Naive thymus-derived CD4-positive, alpha-beta T cell (primary cell): ENCODE measurements at regions not wholly inside any gene's neighbourhood (a gene's known extent, or its start where the extent isn't known, plus 50 kb on each side); places are given as distances from the start of the nearest gene placed in this dataset.

Experiments
- ATAC-seq: fragments of 150-1000 bp; cut with Tn5 transposase; 2 replicates; pipeline ENCODE4 v1.10.0; 2021; ENCODE audit warnings: mild to moderate bottlenecking, moderate library complexity
- CTCF ChIA-PET: fragments of 350-600 bp; sonication (Branson Sonifier 250); formaldehyde crosslinking; loops from one replicate; lab custom pipeline; 2021; ENCODE audit warnings: antibody characterized with exemption; lab: Charles Lee
- POLR2A ChIA-PET: fragments of 350-600 bp; sonication (Branson Sonifier 250); formaldehyde crosslinking; loops from one replicate; lab custom pipeline; 2021; ENCODE audit warnings: antibody characterized with exemption, inconsistent platforms; lab: Charles Lee
- DNase-seq, 9 donors: peaks; one replicate each; pipeline versions ENCODE4 v3.0.0 to v3.0.0-alpha.2; 2020 to 2022; ENCODE audit warnings: mixed read lengths in 1 of 9
- H3K27ac ChIP-seq: one replicate; pipeline ENCODE4 v1.7.0; 2013; ENCODE audit warnings: mild to moderate bottlenecking, low read depth, low read length, moderate library complexity
- H3K27me3 ChIP-seq, 2 donors: one replicate each; pipeline ENCODE4 v1.7.0; 2013; ENCODE audit warnings: low read length in 2 of 2, mild to moderate bottlenecking in 2 of 2, moderate library complexity in 2 of 2; ENCODE audit not compliant: control insufficient read depth in 2 of 2, insufficient read depth in 2 of 2
- H3K36me3 ChIP-seq, 3 experiments: 1 replicate in 2 of 3; 2 replicates in 1 of 3; pipeline ENCODE4 v1.7.0; 2013; ENCODE audit warnings: low read length in 3 of 3, mild to moderate bottlenecking in 3 of 3, moderate library complexity in 1 of 3; ENCODE audit not compliant: insufficient read depth in 3 of 3, control insufficient read depth in 2 of 3
- H3K4me1 ChIP-seq, 2 donors: one replicate each; pipeline ENCODE4 v1.7.0; 2013; ENCODE audit warnings: low read length in 2 of 2, mild to moderate bottlenecking in 2 of 2, moderate library complexity in 1 of 2; ENCODE audit not compliant: control insufficient read depth in 2 of 2, insufficient read depth in 2 of 2
- H3K4me3 ChIP-seq: 2 replicates; pipeline ENCODE4 v1.7.0; 2013; ENCODE audit warnings: mild to moderate bottlenecking, low read length
- H3K9me3 ChIP-seq, 3 experiments: 1 replicate in 2 of 3; 2 replicates in 1 of 3; pipeline ENCODE4 v1.7.0; 2013; ENCODE audit warnings: low read length in 3 of 3; ENCODE audit not compliant: control insufficient read depth in 2 of 3
- H3K27ac Mint-ChIP-seq, 9 donors: one replicate each; pipeline ENCODE4 v1.8.0; 2020 to 2022; ENCODE audit warnings: mixed read lengths in 9 of 9, mild to moderate bottlenecking in 8 of 9, moderate library complexity in 5 of 9, inconsistent platforms in 2 of 9
- H3K27me3 Mint-ChIP-seq, 5 donors: one replicate each; pipeline ENCODE4 v1.8.0; 2021 to 2022; ENCODE audit warnings: mixed read lengths in 5 of 5, mild to moderate bottlenecking in 1 of 5
- H3K36me3 Mint-ChIP-seq, 5 donors: one replicate each; pipeline ENCODE4 v1.8.0; 2020 to 2022; ENCODE audit warnings: mixed read lengths in 5 of 5, mild to moderate bottlenecking in 3 of 5, inconsistent platforms in 1 of 5
- H3K4me1 Mint-ChIP-seq, 7 donors: one replicate each; pipeline ENCODE4 v1.8.0; 2020 to 2022; ENCODE audit warnings: mixed read lengths in 7 of 7, mild to moderate bottlenecking in 3 of 7, inconsistent platforms in 1 of 7
- H3K4me3 Mint-ChIP-seq, 10 donors: one replicate each; pipeline ENCODE4 v1.8.0; 2020 to 2022; ENCODE audit warnings: mild to moderate bottlenecking in 10 of 10, mixed read lengths in 10 of 10, moderate library complexity in 6 of 10, inconsistent platforms in 2 of 10
- H3K9me3 Mint-ChIP-seq, 11 donors: one replicate each; pipeline ENCODE4 v1.8.0; 2020 to 2022; ENCODE audit warnings: mixed read lengths in 11 of 11, mild to moderate bottlenecking in 4 of 11, inconsistent platforms in 1 of 11, moderate library complexity in 1 of 11
- intact Hi-C, 2 donors: fragments of 100-400 bp; cut with micrococcal nuclease; formaldehyde crosslinking; loops; one replicate each; pipeline ENCODE4 v1.15.1; 2023

DNA sequence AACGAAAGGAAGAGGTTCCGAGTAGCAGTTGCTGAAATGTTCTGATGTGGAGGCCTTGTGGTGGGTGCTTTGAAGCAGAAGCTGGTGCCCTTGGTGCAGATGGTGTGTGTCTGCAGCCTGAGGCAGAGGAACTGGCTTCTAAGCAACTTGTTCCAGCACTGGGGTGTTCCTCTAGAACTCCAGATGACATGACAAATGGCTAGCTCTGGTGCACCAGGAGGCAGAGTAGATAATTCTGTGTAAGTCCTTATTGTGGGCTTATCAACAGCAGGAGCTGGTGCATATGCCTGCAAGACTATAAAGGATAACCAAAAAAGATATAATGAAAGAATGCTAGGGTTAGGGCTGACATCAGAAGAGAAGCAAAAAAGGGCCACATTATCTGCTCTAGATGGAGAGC is 76.5 kb downstream of the ARL5B start:
- Mint-ChIP-seq H3K4me1 (no peaks in the 10 kb centered on the region), H3K9me3 (peaks cover 0 to 5% (median 0%) of the 10 kb centered on the region in 11 donors), H3K4me3 (no peak overlapping the region), H3K27me3 (peaks cover 0 to 14% (median 11%) of the 10 kb centered on the region in 5 donors), H3K27ac (no peak overlapping the region), H3K36me3 (no peaks in the 10 kb centered on the region)
- H3K9me3 ChIP-seq: no peaks in the 10 kb centered on the region
- no peak overlapping the region for H3K27ac ChIP-seq
- intact Hi-C loops: no loop called here
- H3K36me3 ChIP-seq: no peaks in the 10 kb centered on the region
- no peak for DNase-seq
- no peak overlapping the region for H3K4me3 ChIP-seq
- no peak for ATAC-seq
- ChIA-PET CTCF (no interaction called here), POLR2A (no interaction called here)
- no peaks in the 10 kb centered on the region for H3K4me1 ChIP-seq
- no peaks in the 10 kb centered on the region for H3K27me3 ChIP-seq

DNA sequence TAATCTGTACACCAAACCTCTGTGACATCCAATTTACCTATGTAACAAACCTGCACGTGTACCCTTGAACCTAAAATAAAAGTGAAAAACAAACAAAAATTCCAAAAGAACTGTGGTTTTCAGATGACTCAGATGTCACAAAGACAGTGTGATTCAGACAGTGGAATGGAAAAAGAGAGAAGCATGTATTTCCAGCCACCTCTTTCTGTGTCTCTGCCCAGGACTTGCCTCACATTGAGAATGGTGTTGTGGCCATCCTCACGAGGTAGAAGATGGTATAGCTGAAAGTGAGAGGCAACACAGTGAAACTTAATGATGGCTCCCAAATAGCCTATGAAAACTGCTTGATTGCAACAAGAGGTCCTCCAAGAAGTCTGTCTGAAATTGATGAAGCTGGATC is 78.0 kb downstream of the ARL5B start:
- ChIA-PET CTCF (no interaction called here), POLR2A (no interaction called here)
- Histone ChIP-seq H3K27ac (no peak overlapping the region), H3K36me3 (no peaks in the 10 kb centered on the region), H3K9me3 (no peaks in the 10 kb centered on the region), H3K4me1 (no peaks in the 10 kb centered on the region), H3K27me3 (no peaks in the 10 kb centered on the region), H3K4me3 (no peak overlapping the region)
- intact Hi-C loops: no loop called here
- H3K4me1 Mint-ChIP-seq: no peaks in the 10 kb centered on the region
- no peak overlapping the region for H3K27ac Mint-ChIP-seq
- ATAC-seq (no peak), DNase-seq (no peak)
- no peaks in the 10 kb centered on the region for H3K36me3 Mint-ChIP-seq
- H3K9me3 Mint-ChIP-seq: peaks cover 0 to 9% (median 2%) of the 10 kb centered on the region in 11 donors
- H3K27me3 Mint-ChIP-seq: peaks cover 0 to 14% (median 12%) of the 10 kb centered on the region in 5 donors
- H3K4me3 Mint-ChIP-seq: no peak overlapping the region

DNA sequence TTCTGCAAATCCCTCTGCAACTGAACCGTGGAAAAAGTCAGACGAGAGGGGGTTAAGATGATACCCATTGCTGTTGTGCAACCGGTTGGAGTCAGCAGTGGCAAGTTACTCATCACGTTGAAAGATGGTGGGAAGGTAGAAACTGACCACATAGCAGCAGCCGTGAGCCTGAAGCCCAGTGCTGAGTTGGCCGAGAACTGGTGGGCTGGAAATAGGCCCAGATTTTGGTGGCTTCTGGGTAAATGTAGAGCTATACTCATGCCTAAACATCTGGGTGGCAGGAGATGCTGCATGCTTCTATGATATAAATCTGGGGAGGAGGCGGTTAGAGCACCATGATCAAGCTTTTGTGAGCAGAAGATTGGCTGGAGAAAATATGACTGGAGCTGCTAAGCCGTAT is 78.6 kb downstream of the ARL5B start:
- CTCF ChIA-PET: no interaction called here
- H3K4me3 Mint-ChIP-seq: no peak overlapping the region
- H3K36me3 Mint-ChIP-seq: no peaks in the 10 kb centered on the region

DNA sequence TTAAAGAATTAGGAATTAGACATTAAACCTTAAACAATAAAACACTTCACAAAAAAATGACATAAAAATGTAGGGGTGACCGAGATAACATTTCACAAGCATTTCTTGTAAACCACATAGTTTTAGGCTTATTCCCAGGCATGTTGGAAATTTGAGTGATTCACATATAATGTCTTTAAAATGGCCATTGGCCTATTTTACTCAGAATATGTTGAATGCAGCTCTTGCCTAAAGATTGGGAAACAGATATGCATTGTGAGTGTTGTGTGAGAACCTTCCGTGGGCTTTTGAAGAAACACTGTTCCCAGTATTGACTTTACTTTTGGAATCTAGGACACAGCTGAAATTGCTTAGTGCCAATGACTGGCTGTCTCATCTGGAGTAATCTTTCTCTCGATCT is 79.6 kb downstream of the ARL5B start:
- ChIA-PET POLR2A (no interaction called here), CTCF (no interaction called here)
- Mint-ChIP-seq H3K4me3 (no peak overlapping the region), H3K27ac (no peak overlapping the region), H3K4me1 (no peaks in the 10 kb centered on the region), H3K9me3 (peaks cover 0 to 12% (median 5%) of the 10 kb centered on the region in 11 donors), H3K27me3 (peaks cover 0 to 14% (median 12%) of the 10 kb centered on the region in 5 donors), H3K36me3 (no peaks in the 10 kb centered on the region)
- DNase-seq (no peak), ATAC-seq (no peak)
- no peaks in the 10 kb centered on the region for H3K9me3 ChIP-seq
- no peak overlapping the region for H3K4me3 ChIP-seq
- H3K36me3 ChIP-seq: no peaks in the 10 kb centered on the region
- no peaks in the 10 kb centered on the region for H3K4me1 ChIP-seq
- intact Hi-C loops: no loop called here
- no peaks in the 10 kb centered on the region for H3K27me3 ChIP-seq
- H3K27ac ChIP-seq: no peak overlapping the region

More for the DNA sequence above, 78.6 kb downstream of the ARL5B start:
- DNase-seq (no peak), ATAC-seq (no peak)
- Mint-ChIP-seq H3K27ac (no peak overlapping the region), H3K4me1 (no peaks in the 10 kb centered on the region), H3K27me3 (peaks cover 0 to 14% (median 12%) of the 10 kb centered on the region in 5 donors), H3K9me3 (peaks cover 0 to 12% (median 2%) of the 10 kb centered on the region in 11 donors)
- Histone ChIP-seq H3K9me3 (no peaks in the 10 kb centered on the region), H3K36me3 (no peaks in the 10 kb centered on the region), H3K27me3 (no peaks in the 10 kb centered on the region), H3K27ac (no peak overlapping the region), H3K4me3 (no peak overlapping the region), H3K4me1 (no peaks in the 10 kb centered on the region)
- intact Hi-C loops: no loop called here
- POLR2A ChIA-PET: no interaction called here

DNA sequence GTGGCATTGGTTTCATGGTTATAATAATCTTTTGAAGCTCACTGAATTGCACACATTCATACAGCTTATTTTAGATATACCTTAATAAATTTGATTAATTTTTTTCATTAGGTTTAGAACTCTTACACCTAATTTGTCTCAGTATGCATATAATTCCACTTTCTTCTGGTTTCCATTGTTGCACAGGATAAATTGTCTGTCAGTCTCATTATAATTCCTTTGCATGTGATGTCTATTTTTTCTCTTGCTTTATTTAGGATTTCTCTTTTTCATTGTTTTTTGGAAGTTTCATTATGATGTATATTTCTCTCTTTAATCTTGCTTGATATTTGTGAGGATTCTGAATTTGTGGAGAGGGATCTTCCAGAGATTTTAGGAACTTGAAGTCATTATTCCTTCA is 84.7 kb downstream of the ARL5B start:
- Mint-ChIP-seq H3K4me1 (no peaks in the 10 kb centered on the region), H3K27me3 (peaks cover 0 to 13% (median 0%) of the 10 kb centered on the region in 5 donors), H3K4me3 (no peak overlapping the region), H3K36me3 (no peaks in the 10 kb centered on the region), H3K27ac (no peak overlapping the region), H3K9me3 (peaks cover 0 to 22% (median 6%) of the 10 kb centered on the region in 11 donors)
- no peak overlapping the region for H3K27ac ChIP-seq
- H3K27me3 ChIP-seq: no peaks in the 10 kb centered on the region
- ATAC-seq: no peak
- H3K4me1 ChIP-seq: no peaks in the 10 kb centered on the region
- CTCF ChIA-PET: no interaction called here
- no peak overlapping the region for H3K4me3 ChIP-seq
- no peak for DNase-seq
- H3K36me3 ChIP-seq: no peaks in the 10 kb centered on the region
- POLR2A ChIA-PET: no interaction called here
- intact Hi-C loops: no loop called here
- no peaks in the 10 kb centered on the region for H3K9me3 ChIP-seq

DNA sequence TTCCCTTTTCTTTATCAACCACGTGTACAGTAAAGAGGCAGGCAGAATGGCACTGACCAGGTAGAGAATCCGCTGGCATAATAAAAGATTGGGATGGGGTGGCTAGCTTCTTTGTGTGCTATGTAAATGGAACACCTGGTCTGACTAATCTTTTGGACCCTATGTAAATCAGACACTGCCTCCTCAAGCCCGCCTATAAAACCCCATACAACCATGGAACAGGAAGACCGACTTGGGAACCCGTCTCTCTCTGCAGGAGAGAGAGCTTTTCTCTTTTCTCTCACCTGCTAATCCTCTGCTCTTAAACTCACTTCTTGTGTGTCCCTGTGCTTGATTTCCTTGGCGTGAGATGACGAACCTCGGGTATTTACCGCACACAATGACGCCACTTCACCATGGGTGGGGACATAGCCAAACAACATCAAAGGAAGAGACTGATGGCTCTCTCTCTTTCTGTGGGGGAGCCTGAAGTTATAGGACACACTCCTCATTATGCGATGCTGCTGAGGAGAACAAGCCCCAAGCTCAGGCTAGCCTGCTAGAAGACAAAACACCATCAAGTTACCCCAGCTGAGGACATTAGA is 94.2 kb downstream of the ARL5B start:
- Mint-ChIP-seq H3K36me3 (no peaks in the 10 kb centered on the region), H3K4me3 (no peak overlapping the region), H3K9me3 (peaks cover 0 to 7% (median 0%) of the 10 kb centered on the region in 11 donors), H3K4me1 (peaks cover 0 to 2% (median 0%) of the 10 kb centered on the region in 7 donors), H3K27ac (no peak overlapping the region), H3K27me3 (peaks cover 0 to 32% (median 14%) of the 10 kb centered on the region in 5 donors)
- ChIA-PET CTCF (no interaction called here), POLR2A (no interaction called here)
- no peaks in the 10 kb centered on the region for H3K9me3 ChIP-seq
- intact Hi-C loops: no loop called here
- no peaks in the 10 kb centered on the region for H3K27me3 ChIP-seq
- ATAC-seq: no peak
- no peaks in the 10 kb centered on the region for H3K36me3 ChIP-seq
- no peaks in the 10 kb centered on the region for H3K4me1 ChIP-seq
- H3K4me3 ChIP-seq: no peak overlapping the region
- no peak for DNase-seq
- H3K27ac ChIP-seq: no peak overlapping the region

DNA sequence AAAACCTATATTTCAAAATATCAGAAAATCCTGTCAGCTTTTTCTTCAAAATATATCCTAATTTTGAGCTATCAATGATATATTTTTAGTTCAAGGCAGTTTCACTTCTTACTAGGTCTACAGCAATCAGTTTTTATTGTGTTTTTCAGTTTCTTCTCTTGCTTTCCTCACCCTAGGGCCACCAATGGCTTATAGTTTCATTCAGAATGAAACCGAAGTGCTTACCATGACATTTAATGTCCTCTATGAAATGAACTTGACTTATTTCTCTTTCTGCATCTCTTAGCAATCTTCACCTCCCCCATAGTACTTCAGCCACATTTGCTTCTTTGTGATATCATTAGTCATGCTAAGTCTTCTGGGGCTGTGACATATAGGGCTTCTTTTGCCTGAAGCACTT is 100.3 kb downstream of the ARL5B start:
- ATAC-seq (no peak), DNase-seq (no peak)
- Histone ChIP-seq H3K36me3 (no peaks in the 10 kb centered on the region), H3K27me3 (no peaks in the 10 kb centered on the region), H3K4me3 (no peak overlapping the region), H3K27ac (no peak overlapping the region), H3K4me1 (no peaks in the 10 kb centered on the region), H3K9me3 (no peaks in the 10 kb centered on the region)
- H3K4me3 Mint-ChIP-seq: no peak overlapping the region
- H3K27me3 Mint-ChIP-seq: peaks cover 0 to 18% (median 5%) of the 10 kb centered on the region in 5 donors
- ChIA-PET POLR2A (no interaction called here), CTCF (no interaction called here)
- intact Hi-C loops: no loop called here
- H3K27ac Mint-ChIP-seq: no peak overlapping the region
- H3K4me1 Mint-ChIP-seq: peaks cover 0 to 2% (median 0%) of the 10 kb centered on the region in 7 donors
- H3K36me3 Mint-ChIP-seq: no peaks in the 10 kb centered on the region
- peaks cover 0 to 12% (median 0%) of the 10 kb centered on the region in 11 donors for H3K9me3 Mint-ChIP-seq
